Right lobe of liver (tissue), 4 donors: ENCODE measurements at regions not wholly inside any gene's neighbourhood (a gene's known extent, or its start where the extent isn't known, plus 50 kb on each side); places are given as distances from the start of the nearest gene placed in this dataset.

Experiments used
- POLR2A ChIP-seq: fragments of 450-650 bp; IDR thresholded peaks from one replicate; pipeline ENCODE4 v1.6.1; 2017; ENCODE audit warnings: antibody characterized with exemption, mild to moderate bottlenecking
- TF ChIP-seq, protein P1 (sequence below), 4 donors: fragments of 200-600 bp in 3 of 4; fragments of 450-650 bp in 1 of 4; IDR thresholded peaks; one replicate each; pipeline versions ENCODE4 v1.5.1 to v1.8.0; 2016 to 2022; ENCODE audit warnings: antibody characterized with exemption in 4 of 4, mild to moderate bottlenecking in 2 of 4
- donor health status: DM: no; HTN: no; CAD: no.
- donor health status: DM: no; HTN: no; CAD: no.
- donor health status: DM: no; HTN: yes; CAD: no.

DNA sequence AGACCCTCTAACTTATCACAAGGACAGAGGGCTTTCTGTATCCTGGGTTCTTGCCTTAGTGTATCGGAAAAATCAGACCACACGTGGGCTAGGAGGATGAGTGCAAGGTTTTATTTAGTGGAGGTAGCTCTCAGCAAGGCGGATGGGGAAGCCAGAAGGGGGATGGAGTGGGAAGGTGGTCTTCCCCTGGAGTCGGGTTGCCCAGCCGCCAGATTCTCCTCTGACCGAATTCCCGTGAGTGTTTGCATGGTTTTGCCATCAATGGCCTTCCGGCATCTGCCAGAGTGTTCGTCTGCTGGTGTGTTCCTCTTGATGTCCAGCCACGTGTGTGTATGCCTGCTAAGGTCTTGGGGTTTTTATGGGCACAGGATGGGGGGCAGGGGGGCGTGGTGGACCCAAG is 1335.1 kb upstream of the SPRY2 start:
- TF ChIP-seq, protein P1, sequence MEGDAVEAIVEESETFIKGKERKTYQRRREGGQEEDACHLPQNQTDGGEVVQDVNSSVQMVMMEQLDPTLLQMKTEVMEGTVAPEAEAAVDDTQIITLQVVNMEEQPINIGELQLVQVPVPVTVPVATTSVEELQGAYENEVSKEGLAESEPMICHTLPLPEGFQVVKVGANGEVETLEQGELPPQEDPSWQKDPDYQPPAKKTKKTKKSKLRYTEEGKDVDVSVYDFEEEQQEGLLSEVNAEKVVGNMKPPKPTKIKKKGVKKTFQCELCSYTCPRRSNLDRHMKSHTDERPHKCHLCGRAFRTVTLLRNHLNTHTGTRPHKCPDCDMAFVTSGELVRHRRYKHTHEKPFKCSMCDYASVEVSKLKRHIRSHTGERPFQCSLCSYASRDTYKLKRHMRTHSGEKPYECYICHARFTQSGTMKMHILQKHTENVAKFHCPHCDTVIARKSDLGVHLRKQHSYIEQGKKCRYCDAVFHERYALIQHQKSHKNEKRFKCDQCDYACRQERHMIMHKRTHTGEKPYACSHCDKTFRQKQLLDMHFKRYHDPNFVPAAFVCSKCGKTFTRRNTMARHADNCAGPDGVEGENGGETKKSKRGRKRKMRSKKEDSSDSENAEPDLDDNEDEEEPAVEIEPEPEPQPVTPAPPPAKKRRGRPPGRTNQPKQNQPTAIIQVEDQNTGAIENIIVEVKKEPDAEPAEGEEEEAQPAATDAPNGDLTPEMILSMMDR (IDR thresholded peaks at IDR 0.05) = no peak
- TF ChIP-seq POLR2A = no peak
